CD4-positive, alpha-beta T cell treated with Interferon gamma for 1 hour (primary cell): ENCODE measurements at regions not wholly inside any gene's neighbourhood (a gene's known extent, or its start where the extent isn't known, plus 50 kb on each side); places are given as distances from the start of the nearest gene placed in this dataset.
"Not testable (repeated sequence)": the region's sequence is repeated elsewhere in the genome, so short reads cannot be mapped to it uniquely, and the experiment has no call there.

Experiments
- DNase-seq: peaks from one replicate; pipeline ENCODE4 v3.0.0-alpha.2; 2020

GRCh38 chr16:26395700-26396099 lies 671.0 kb upstream of the C16orf82 start:
- no peak for DNase-seq

GRCh38 chr16:26396511-26397235 lies 670.1 kb upstream of the C16orf82 start:
- no peak for DNase-seq

- DNase-seq: no peak
Observed at GRCh38 chr16:26413780-26414179, 652.9 kb upstream of the C16orf82 start.

- DNase-seq: not testable (repeated sequence)
Observed at GRCh38 chr16:26419458-26419857, 647.3 kb upstream of the C16orf82 start.

- no peak for DNase-seq
Observed at GRCh38 chr16:26430618-26431017, 636.1 kb upstream of the C16orf82 start.

- DNase-seq: no peak
Observed at GRCh38 chr16:26433807-26434206, 632.9 kb upstream of the C16orf82 start.

GRCh38 chr16:26441178-26441577 lies 625.5 kb upstream of the C16orf82 start:
- no peak for DNase-seq

- no peak for DNase-seq
Observed at GRCh38 chr16:26442321-26442720, 624.4 kb upstream of the C16orf82 start.

GRCh38 chr16:26447570-26447969 lies 619.2 kb upstream of the C16orf82 start:
- no peak for DNase-seq

GRCh38 chr16:26453215-26453614 lies 613.5 kb upstream of the C16orf82 start:
- no peak for DNase-seq

GRCh38 chr16:26454102-26454501 lies 612.6 kb upstream of the C16orf82 start:
- no peak for DNase-seq

- DNase-seq: no peak
Observed at GRCh38 chr16:26456074-26456473, 610.7 kb upstream of the C16orf82 start.

- DNase-seq: no peak
Observed at GRCh38 chr16:26457095-26457494, 609.6 kb upstream of the C16orf82 start.

GRCh38 chr16:26457882-26458281 lies 608.8 kb upstream of the C16orf82 start:
- DNase-seq: no peak

GRCh38 chr16:26464576-26465266 lies 602.0 kb upstream of the C16orf82 start:
- no peak for DNase-seq

GRCh38 chr16:26474405-26474804 lies 592.3 kb upstream of the C16orf82 start:
- not testable (repeated sequence) for DNase-seq

- DNase-seq: no peak
Observed at GRCh38 chr16:26475596-26475995, 591.1 kb upstream of the C16orf82 start.

GRCh38 chr16:26491101-26491670 lies 575.5 kb upstream of the C16orf82 start:
- DNase-seq: no peak

GRCh38 chr16:26491962-26492361 lies 574.8 kb upstream of the C16orf82 start:
- no peak for DNase-seq

GRCh38 chr16:26493751-26494150 lies 573.0 kb upstream of the C16orf82 start:
- DNase-seq: no peak

- DNase-seq: no peak
Observed at GRCh38 chr16:26497896-26498295, 568.8 kb upstream of the C16orf82 start.

- DNase-seq: no peak
Observed at GRCh38 chr16:26500326-26500725, 566.4 kb upstream of the C16orf82 start.

- no peak for DNase-seq
Observed at GRCh38 chr16:26505496-26505895, 561.2 kb upstream of the C16orf82 start.

GRCh38 chr16:26508946-26509345 lies 557.8 kb upstream of the C16orf82 start:
- not testable (repeated sequence) for DNase-seq
